ENCODE measurements at regions not wholly inside any gene's neighbourhood (a gene's known extent, or its start where the extent isn't known, plus 50 kb on each side); places are given as distances from the start of the nearest gene placed in this dataset.

- no peak for TF ChIP-seq POLR2A (IDR thresholded peaks at IDR 0.05)
- TF ChIP-seq CTCF (IDR thresholded peaks at IDR 0.05 in 4 of 5, conservative IDR thresholded peaks at IDR 0.05 in 1 of 5): no peak
- no peaks in the 10 kb centered on the region for H3K36me3 ChIP-seq
- no peak overlapping the region for H3K4me3 ChIP-seq
- H3K27ac ChIP-seq: no peak overlapping the region
- intact Hi-C loops (cut with DNase I; ENCODE audit: low total_unique reads) (no loop called here), in situ Hi-C loops (cut with MboI; ENCODE audit: low sequenced_read_pairs in 4 of 4) (no loop called here)
- ATAC-seq (no peak), DNase-seq (no peak)
- H3K4me1 ChIP-seq: no peaks in the 10 kb centered on the region
- no peaks in the 10 kb centered on the region for H3K9me3 ChIP-seq
- H3K27me3 ChIP-seq: no peaks in the 10 kb centered on the region
Observed at GRCh38 chr12:126910570-126910969, 1356.4 kb upstream of the TMEM132C start.

GRCh38 chr12:126912111-126912510 lies 1354.9 kb upstream of the TMEM132C start:
- no peaks in the 10 kb centered on the region for H3K36me3 ChIP-seq
- ATAC-seq: no peak
- no peaks in the 10 kb centered on the region for H3K27me3 ChIP-seq
- H3K4me1 ChIP-seq: no peaks in the 10 kb centered on the region
- in situ Hi-C loops (cut with MboI; ENCODE audit: low sequenced_read_pairs in 4 of 4): no loop called here
- TF ChIP-seq POLR2A (IDR thresholded peaks at IDR 0.05) (no peak), CTCF (IDR thresholded peaks at IDR 0.05 in 4 of 5, conservative IDR thresholded peaks at IDR 0.05 in 1 of 5) (no peak)
- no peaks in the 10 kb centered on the region for H3K9me3 ChIP-seq
- intact Hi-C loops (cut with DNase I; ENCODE audit: low total_unique reads): no loop called here
- no peak overlapping the region for H3K27ac ChIP-seq
- no peak for DNase-seq
- no peak overlapping the region for H3K4me3 ChIP-seq

GRCh38 chr12:126914170-126914793 lies 1352.7 kb upstream of the TMEM132C start:
- in situ Hi-C loops (cut with MboI; ENCODE audit: low sequenced_read_pairs in 4 of 4) (no loop called here), intact Hi-C loops (cut with DNase I; ENCODE audit: low total_unique reads) (no loop called here)
- Histone ChIP-seq H3K27me3 (no peaks in the 10 kb centered on the region), H3K9me3 (no peaks in the 10 kb centered on the region), H3K4me3 (no peak overlapping the region), H3K4me1 (no peaks in the 10 kb centered on the region), H3K27ac (no peak overlapping the region), H3K36me3 (no peaks in the 10 kb centered on the region)
- ATAC-seq: no peak
- TF ChIP-seq POLR2A (IDR thresholded peaks at IDR 0.05): no peak
- TF ChIP-seq CTCF (IDR thresholded peaks at IDR 0.05 in 4 of 5, conservative IDR thresholded peaks at IDR 0.05 in 1 of 5): no peak
- no peak for DNase-seq

GRCh38 chr12:126915309-126915708 lies 1351.7 kb upstream of the TMEM132C start:
- H3K4me1 ChIP-seq: no peaks in the 10 kb centered on the region
- TF ChIP-seq CTCF (IDR thresholded peaks at IDR 0.05 in 4 of 5, conservative IDR thresholded peaks at IDR 0.05 in 1 of 5): no peak
- no peak for TF ChIP-seq POLR2A (IDR thresholded peaks at IDR 0.05)
- H3K36me3 ChIP-seq: no peaks in the 10 kb centered on the region
- no peaks in the 10 kb centered on the region for H3K27me3 ChIP-seq
- no peaks in the 10 kb centered on the region for H3K9me3 ChIP-seq
- no peak for ATAC-seq
- no peak overlapping the region for H3K27ac ChIP-seq
- in situ Hi-C loops (cut with MboI; ENCODE audit: low sequenced_read_pairs in 4 of 4) (no loop called here), intact Hi-C loops (cut with DNase I; ENCODE audit: low total_unique reads) (no loop called here)
- no peak overlapping the region for H3K4me3 ChIP-seq
- DNase-seq: no peak

- no peak overlapping the region for H3K27ac ChIP-seq
- no peaks in the 10 kb centered on the region for H3K36me3 ChIP-seq
- H3K27me3 ChIP-seq: no peaks in the 10 kb centered on the region
- no peak overlapping the region for H3K4me3 ChIP-seq
- no peaks in the 10 kb centered on the region for H3K4me1 ChIP-seq
- ATAC-seq (no peak), DNase-seq (no peak)
- in situ Hi-C loops (cut with MboI; ENCODE audit: low sequenced_read_pairs in 4 of 4): no loop called here
- no peaks in the 10 kb centered on the region for H3K9me3 ChIP-seq
- intact Hi-C loops (cut with DNase I; ENCODE audit: low total_unique reads): no loop called here
- TF ChIP-seq POLR2A (IDR thresholded peaks at IDR 0.05): no peak
- no peak for TF ChIP-seq CTCF (IDR thresholded peaks at IDR 0.05 in 4 of 5, conservative IDR thresholded peaks at IDR 0.05 in 1 of 5)
Observed at GRCh38 chr12:126926023-126926594, 1340.9 kb upstream of the TMEM132C start.

Data from gastrocnemius medialis (tissue), 4 donors.